Mesenchymal stem cell (in vitro differentiated cells and primary cell): ENCODE measurements at regions not wholly inside any gene's neighbourhood (a gene's known extent, or its start where the extent isn't known, plus 50 kb on each side); places are given as distances from the start of the nearest gene placed in this dataset.

Experiments
- DNase-seq: peaks from one replicate; pipeline ENCODE4 v3.0.0-alpha.2; 2013
- H2AFZ ChIP-seq: one replicate; pipeline ENCODE4 v1.6.1; 2013; ENCODE audit warnings: low read depth, mild to moderate bottlenecking, control low read depth, inconsistent platforms, low read length, moderate library complexity
- H2AK5ac ChIP-seq: 2 replicates; pipeline ENCODE4 v1.6.1; 2013; ENCODE audit warnings: low read length, moderate library complexity, mild to moderate bottlenecking, inconsistent platforms; ENCODE audit not compliant: severe bottlenecking
- H2BK120ac ChIP-seq: one replicate; pipeline ENCODE4 v1.6.1; 2013; ENCODE audit warnings: low read depth, mild to moderate bottlenecking, inconsistent platforms, low read length, moderate library complexity
- H2BK12ac ChIP-seq, 2 experiments: one replicate each; pipeline ENCODE4 v1.6.1; 2013; ENCODE audit warnings: inconsistent platforms in 2 of 2, low read length in 2 of 2, mild to moderate bottlenecking in 2 of 2, moderate library complexity in 2 of 2, control low read depth in 1 of 2
- H2BK15ac ChIP-seq: one replicate; pipeline ENCODE4 v1.6.1; 2013; ENCODE audit warnings: mild to moderate bottlenecking, low read depth, inconsistent platforms; ENCODE audit not compliant: poor library complexity, severe bottlenecking
- H2BK5ac ChIP-seq: 2 replicates; pipeline ENCODE4 v1.6.1; 2013; ENCODE audit warnings: low read depth, mild to moderate bottlenecking, low read length, control low read depth, inconsistent platforms; ENCODE audit not compliant: poor library complexity, severe bottlenecking
- H3K14ac ChIP-seq, 2 experiments: one replicate each; pipeline ENCODE4 v1.6.1; 2013; ENCODE audit warnings: inconsistent platforms in 2 of 2, low read length in 2 of 2, control low read depth in 1 of 2, mild to moderate bottlenecking in 1 of 2, moderate library complexity in 1 of 2
- H3K18ac ChIP-seq, 2 experiments: one replicate each; pipeline ENCODE4 v1.6.1; 2013; ENCODE audit warnings: inconsistent platforms in 2 of 2, low read length in 2 of 2, control low read depth in 1 of 2, low read depth in 1 of 2, mild to moderate bottlenecking in 1 of 2
- H3K23ac ChIP-seq, 2 experiments: one replicate each; pipeline ENCODE4 v1.6.1; 2013; ENCODE audit warnings: inconsistent platforms in 2 of 2, low read length in 2 of 2, mild to moderate bottlenecking in 2 of 2, moderate library complexity in 2 of 2, control low read depth in 1 of 2
- H3K27ac ChIP-seq: 2 replicates; pipeline ENCODE4 v1.5.1; 2013; ENCODE audit warnings: mild to moderate bottlenecking, moderate library complexity, low read length, control low read depth, inconsistent platforms; ENCODE audit not compliant: poor library complexity, severe bottlenecking
- H3K27me3 ChIP-seq, 2 experiments: 2 replicates each; pipeline versions ENCODE4 v1.6.1 to v1.7.0; 2013; ENCODE audit warnings: low read length in 2 of 2, mild to moderate bottlenecking in 2 of 2, moderate library complexity in 2 of 2, control low read depth in 1 of 2, inconsistent platforms in 1 of 2; ENCODE audit not compliant: control insufficient read depth in 1 of 2, insufficient read depth in 1 of 2
- H3K36me3 ChIP-seq, 2 experiments: 2 replicates each; pipeline versions ENCODE4 v1.6.1 to v1.7.0; 2013; ENCODE audit warnings: low read length in 2 of 2, control low read depth in 1 of 2, inconsistent platforms in 1 of 2, low read depth in 1 of 2, mild to moderate bottlenecking in 1 of 2; ENCODE audit not compliant: insufficient read depth in 2 of 2, control insufficient read depth in 1 of 2
- H3K4ac ChIP-seq, 2 experiments: one replicate each; pipeline ENCODE4 v1.6.1; 2013; ENCODE audit warnings: inconsistent platforms in 2 of 2, low read length in 2 of 2, mild to moderate bottlenecking in 2 of 2, moderate library complexity in 2 of 2, control low read depth in 1 of 2, low read depth in 1 of 2
- H3K4me1 ChIP-seq: 2 replicates; pipeline ENCODE4 v1.6.1; 2013; ENCODE audit warnings: low read depth, low read length, control low read depth; ENCODE audit not compliant: control insufficient read depth, insufficient read depth
- H3K4me2 ChIP-seq: 2 replicates; pipeline ENCODE4 v1.6.1; 2013; ENCODE audit warnings: low read length, mild to moderate bottlenecking, inconsistent platforms; ENCODE audit not compliant: poor library complexity, severe bottlenecking
- H3K4me3 ChIP-seq, 2 experiments: 2 replicates each; pipeline versions ENCODE4 v1.5.1 to v1.7.0; 2013; ENCODE audit warnings: low read length in 2 of 2, mild to moderate bottlenecking in 2 of 2, control low read depth in 1 of 2, low read depth in 1 of 2; ENCODE audit not compliant: insufficient read depth in 1 of 2
- H3K79me1 ChIP-seq: replicated peaks from 2 replicates; pipeline ENCODE4 v1.6.1; 2013; ENCODE audit warnings: mild to moderate bottlenecking, control low read depth, low read length, inconsistent platforms; ENCODE audit not compliant: poor library complexity, severe bottlenecking
- H3K9ac ChIP-seq: 2 replicates; pipeline ENCODE4 v1.7.0; 2013; ENCODE audit warnings: mild to moderate bottlenecking, low read length, moderate library complexity
- H3K9me3 ChIP-seq: 2 replicates; pipeline ENCODE4 v1.7.0; 2013; ENCODE audit warnings: mild to moderate bottlenecking, low read length; ENCODE audit not compliant: control insufficient read depth
- H4K8ac ChIP-seq: one replicate; pipeline ENCODE4 v1.6.1; 2013; ENCODE audit warnings: inconsistent platforms, mild to moderate bottlenecking, low read length, moderate library complexity
- H4K91ac ChIP-seq: one replicate; pipeline ENCODE4 v1.6.1; 2013; ENCODE audit warnings: mild to moderate bottlenecking, low read length, inconsistent platforms
- WGBS: methylation state at CpG from one replicate; pipeline ENCODE4 v1.1.7; 2013; ENCODE audit warnings: mixed read lengths; 5-methylcytosine and 5-hydroxymethylcytosine counted together

GRCh38 chr3:105158286-105158685, 208.4 kb upstream of the ALCAM start:
- H3K36me3 ChIP-seq: no peaks in the 10 kb centered on the region
- H3K9me3 ChIP-seq: no peaks in the 10 kb centered on the region
- no peak overlapping the region for H2BK15ac ChIP-seq
- no peak overlapping the region for H3K27ac ChIP-seq
- H2BK12ac ChIP-seq: no peak overlapping the region
- H3K18ac ChIP-seq: no peak overlapping the region
- no peak overlapping the region for H2AK5ac ChIP-seq
- H3K27me3 ChIP-seq: no peaks in the 10 kb centered on the region
- H2BK5ac ChIP-seq: no peak overlapping the region
- H3K4me3 ChIP-seq: no peak overlapping the region
- H3K4ac ChIP-seq: no peak overlapping the region
- no peak overlapping the region for H4K8ac ChIP-seq
- H3K4me2 ChIP-seq: no peak overlapping the region
- no peak overlapping the region for H3K9ac ChIP-seq
- H3K14ac ChIP-seq: no peak overlapping the region
- no peaks in the 10 kb centered on the region for H3K4me1 ChIP-seq
- no peak for DNase-seq
- H2AFZ ChIP-seq: no peak overlapping the region
- no peaks in the 10 kb centered on the region for H3K79me1 ChIP-seq
- no peak overlapping the region for H2BK120ac ChIP-seq
- H3K23ac ChIP-seq: no peak overlapping the region
- no peak overlapping the region for H4K91ac ChIP-seq

- Histone ChIP-seq H3K9me3 (no peaks in the 10 kb centered on the region), H3K79me1 (no peaks in the 10 kb centered on the region), H4K91ac (no peak overlapping the region), H3K4me3 (no peak overlapping the region), H2BK12ac (no peak overlapping the region), H3K4ac (no peak overlapping the region), H3K23ac (no peak overlapping the region), H2BK5ac (no peak overlapping the region), H2AFZ (no peak overlapping the region), H4K8ac (no peak overlapping the region), H2BK15ac (no peak overlapping the region), H3K9ac (no peak overlapping the region), H3K4me2 (no peak overlapping the region), H3K27ac (no peak overlapping the region), H3K27me3 (no peaks in the 10 kb centered on the region), H3K18ac (no peak overlapping the region), H3K36me3 (no peaks in the 10 kb centered on the region), H3K14ac (no peak overlapping the region), H2AK5ac (no peak overlapping the region), H3K4me1 (no peaks in the 10 kb centered on the region), H2BK120ac (no peak overlapping the region)
- no peak for DNase-seq
- no CpG with 5 or more reads among the region's 1 CpG for WGBS
Measured at GRCh38 chr3:105162448-105162847, 204.3 kb upstream of the ALCAM start.

- Histone ChIP-seq H4K91ac (no peak overlapping the region), H3K27ac (no peak overlapping the region), H2AFZ (no peak overlapping the region), H3K79me1 (no peaks in the 10 kb centered on the region), H3K4me1 (no peaks in the 10 kb centered on the region), H2BK120ac (no peak overlapping the region), H2BK5ac (no peak overlapping the region), H3K9ac (no peak overlapping the region), H2AK5ac (no peak overlapping the region), H4K8ac (no peak overlapping the region), H3K18ac (no peak overlapping the region), H3K36me3 (no peaks in the 10 kb centered on the region), H2BK15ac (no peak overlapping the region), H3K23ac (no peak overlapping the region), H3K4me2 (no peak overlapping the region), H3K4me3 (no peak overlapping the region), H3K4ac (no peak overlapping the region), H3K14ac (no peak overlapping the region), H3K9me3 (no peaks in the 10 kb centered on the region), H2BK12ac (no peak overlapping the region), H3K27me3 (no peaks in the 10 kb centered on the region)
- WGBS: 80% methylated on average over 1 of the region's 1 CpG
- no peak for DNase-seq
Measured at GRCh38 chr3:105166893-105167292, 199.8 kb upstream of the ALCAM start.

GRCh38 chr3:105170423-105170822, 196.3 kb upstream of the ALCAM start:
- Histone ChIP-seq H2AFZ (no peak overlapping the region), H4K91ac (no peak overlapping the region), H3K4ac (no peak overlapping the region), H3K14ac (no peak overlapping the region), H3K36me3 (no peaks in the 10 kb centered on the region), H3K4me1 (no peaks in the 10 kb centered on the region), H3K27ac (no peak overlapping the region), H3K18ac (no peak overlapping the region), H2BK120ac (no peak overlapping the region), H3K4me2 (no peak overlapping the region), H3K79me1 (no peaks in the 10 kb centered on the region), H2BK12ac (no peak overlapping the region), H2BK5ac (no peak overlapping the region), H4K8ac (no peak overlapping the region), H3K9ac (no peak overlapping the region), H2AK5ac (no peak overlapping the region), H3K4me3 (no peak overlapping the region), H3K9me3 (no peaks in the 10 kb centered on the region), H3K27me3 (no peaks in the 10 kb centered on the region), H3K23ac (no peak overlapping the region), H2BK15ac (no peak overlapping the region)
- DNase-seq: no peak
